MM.1S (cell line): ENCODE measurements at regions not wholly inside any gene's neighbourhood (a gene's known extent, or its start where the extent isn't known, plus 50 kb on each side); places are given as distances from the start of the nearest gene placed in this dataset.

Source experiments
- EZH2 ChIP-seq: fragments of 300-600 bp; sonication (generic); optimal IDR thresholded peaks from 2 replicates; pipeline ENCODE3; 2017; ENCODE audit warnings: low read depth, mild to moderate bottlenecking, antibody characterized with exemption, low read length, mixed read lengths
- TF ChIP-seq, protein P1 (sequence below): fragments of 300-600 bp; sonication (generic); IDR thresholded peaks from 2 replicates; pipeline ENCODE4 v1.5.1; 2016; ENCODE audit warnings: antibody characterized with exemption, low read length, mixed read lengths

DNA sequence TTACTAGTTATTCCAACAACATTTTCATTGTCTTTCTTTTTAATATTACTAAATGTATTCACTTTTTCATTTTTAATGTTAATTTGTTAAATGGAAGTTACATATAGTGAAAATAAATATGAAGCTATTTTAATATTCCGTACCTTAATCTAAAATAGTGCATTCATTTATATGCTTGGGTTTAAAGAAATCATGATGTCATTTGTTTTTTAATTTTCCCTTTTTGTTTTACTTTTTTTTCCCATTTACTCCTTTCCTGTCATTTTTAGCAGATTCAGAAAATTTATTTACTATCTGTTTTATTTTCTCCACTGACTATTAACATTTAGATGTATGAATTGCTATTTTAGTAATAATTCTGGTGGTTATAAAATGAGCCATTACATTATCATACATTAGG, 183.0 kb upstream of the CDH9 start:
- TF ChIP-seq, protein P1, sequence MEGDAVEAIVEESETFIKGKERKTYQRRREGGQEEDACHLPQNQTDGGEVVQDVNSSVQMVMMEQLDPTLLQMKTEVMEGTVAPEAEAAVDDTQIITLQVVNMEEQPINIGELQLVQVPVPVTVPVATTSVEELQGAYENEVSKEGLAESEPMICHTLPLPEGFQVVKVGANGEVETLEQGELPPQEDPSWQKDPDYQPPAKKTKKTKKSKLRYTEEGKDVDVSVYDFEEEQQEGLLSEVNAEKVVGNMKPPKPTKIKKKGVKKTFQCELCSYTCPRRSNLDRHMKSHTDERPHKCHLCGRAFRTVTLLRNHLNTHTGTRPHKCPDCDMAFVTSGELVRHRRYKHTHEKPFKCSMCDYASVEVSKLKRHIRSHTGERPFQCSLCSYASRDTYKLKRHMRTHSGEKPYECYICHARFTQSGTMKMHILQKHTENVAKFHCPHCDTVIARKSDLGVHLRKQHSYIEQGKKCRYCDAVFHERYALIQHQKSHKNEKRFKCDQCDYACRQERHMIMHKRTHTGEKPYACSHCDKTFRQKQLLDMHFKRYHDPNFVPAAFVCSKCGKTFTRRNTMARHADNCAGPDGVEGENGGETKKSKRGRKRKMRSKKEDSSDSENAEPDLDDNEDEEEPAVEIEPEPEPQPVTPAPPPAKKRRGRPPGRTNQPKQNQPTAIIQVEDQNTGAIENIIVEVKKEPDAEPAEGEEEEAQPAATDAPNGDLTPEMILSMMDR = no peak
- no peak for TF ChIP-seq EZH2
